Glomerular visceral epithelial cell (primary cell): ENCODE measurements at regions not wholly inside any gene's neighbourhood (a gene's known extent, or its start where the extent isn't known, plus 50 kb on each side); places are given as distances from the start of the nearest gene placed in this dataset.
"Not testable (repeated sequence)": the region's sequence is repeated elsewhere in the genome, so short reads cannot be mapped to it uniquely, and the experiment has no call there.

Experiments
- DNase-seq: peaks from one replicate; pipeline ENCODE4 v3.0.0-alpha.2; 2016; ENCODE audit errors: extremely low spot score

- not testable (repeated sequence) for DNase-seq
Observed at GRCh38 chr9:41623666-41624065, 434.5 kb upstream of the ZNG1F start.

GRCh38 chr9:41619254-41619653 is 430.1 kb upstream of the ZNG1F start:
- DNase-seq: not testable (repeated sequence)

GRCh38 chr9:41606961-41607547 is 417.9 kb upstream of the ZNG1F start:
- DNase-seq: not testable (repeated sequence)

- not testable (repeated sequence) for DNase-seq
Observed at GRCh38 chr9:41565572-41565971, 376.5 kb upstream of the ZNG1F start.
